Activated B cell treated with CpG ODN at 0.5 μM for 24 hours (primary cell): ENCODE measurements at regions not wholly inside any gene's neighbourhood (a gene's known extent, or its start where the extent isn't known, plus 50 kb on each side); places are given as distances from the start of the nearest gene placed in this dataset.

ENCODE experiments used
- ATAC-seq: fragments of 200-7000 bp; cut with Tn5 transposase; one replicate; pipeline ENCODE4 v1.10.0; 2021; ENCODE audit warnings: low read depth, mild to moderate bottlenecking, moderate library complexity
- CTCF ChIA-PET: fragments of 350-600 bp; sonication (Branson Sonifier 250); formaldehyde crosslinking; loops from one replicate; lab custom pipeline; 2021; ENCODE audit warnings: antibody characterized with exemption; lab: Charles Lee
- POLR2A ChIA-PET: fragments of 350-600 bp; sonication (Branson Sonifier 250); formaldehyde crosslinking; loops from one replicate; lab custom pipeline; 2021; ENCODE audit warnings: antibody characterized with exemption; lab: Charles Lee
- DNase-seq: peaks from one replicate; pipeline ENCODE4 v3.0.0; 2022
- H3K27ac Mint-ChIP-seq: one replicate; pipeline ENCODE4 v1.8.0; 2020; ENCODE audit warnings: mixed read lengths
- H3K27me3 Mint-ChIP-seq: one replicate; pipeline ENCODE4 v1.8.0; 2021; ENCODE audit warnings: mixed read lengths
- H3K36me3 Mint-ChIP-seq: one replicate; pipeline ENCODE4 v1.8.0; 2021; ENCODE audit warnings: low read depth, mixed read lengths
- H3K4me1 Mint-ChIP-seq: one replicate; pipeline ENCODE4 v1.8.0; 2021; ENCODE audit warnings: mixed read lengths
- H3K4me3 Mint-ChIP-seq: one replicate; pipeline ENCODE4 v1.8.0; 2020; ENCODE audit warnings: mild to moderate bottlenecking, mixed read lengths
- H3K9me3 Mint-ChIP-seq: one replicate; pipeline ENCODE4 v1.8.0; 2020; ENCODE audit warnings: mixed read lengths
- CTCF ChIP-seq: fragments of 200-600 bp; IDR thresholded peaks from one replicate; pipeline ENCODE4 v1.8.0; 2022; ENCODE audit warnings: antibody characterized with exemption, mild to moderate bottlenecking
- intact Hi-C: fragments of 100-400 bp; cut with micrococcal nuclease; formaldehyde crosslinking; loops from one replicate; pipeline ENCODE4 v1.15.1; 2024

GRCh38 chr7:16235147-16236114, 185.9 kb downstream of the CRPPA start:
- no peaks in the 10 kb centered on the region for H3K36me3 Mint-ChIP-seq
- peaks cover 20% of the 10 kb centered on the region for H3K9me3 Mint-ChIP-seq
- TF ChIP-seq CTCF = no peak
- ChIA-PET CTCF (no interaction called here), POLR2A (no interaction called here)
- H3K27me3 Mint-ChIP-seq = no peaks in the 10 kb centered on the region
- H3K4me1 Mint-ChIP-seq = no peaks in the 10 kb centered on the region
- DNase-seq = no peak
- ATAC-seq = no peak
- H3K27ac Mint-ChIP-seq = no peak overlapping the region
- H3K4me3 Mint-ChIP-seq = no peak overlapping the region
- intact Hi-C loops = no loop called here

- Mint-ChIP-seq H3K27me3 (no peaks in the 10 kb centered on the region), H3K27ac (no peak overlapping the region), H3K4me1 (no peaks in the 10 kb centered on the region), H3K4me3 (no peak overlapping the region), H3K36me3 (no peaks in the 10 kb centered on the region), H3K9me3 (peaks cover 27% of the 10 kb centered on the region)
- no peak for TF ChIP-seq CTCF
- intact Hi-C loops = no loop called here
- CTCF ChIA-PET = no interaction called here
- POLR2A ChIA-PET = no interaction called here
- DNase-seq (no peak), ATAC-seq (no peak)
Observed at GRCh38 chr7:16234493-16235146, 186.7 kb downstream of the CRPPA start.

- intact Hi-C loops = no loop called here
- Mint-ChIP-seq H3K4me1 (no peaks in the 10 kb centered on the region), H3K4me3 (no peak overlapping the region), H3K27ac (no peak overlapping the region), H3K36me3 (no peaks in the 10 kb centered on the region), H3K9me3 (peaks cover 33% of the 10 kb centered on the region), H3K27me3 (no peaks in the 10 kb centered on the region)
- TF ChIP-seq CTCF = no peak
- CTCF ChIA-PET = no interaction called here
- no peak for DNase-seq
- no peak for ATAC-seq
- POLR2A ChIA-PET = no interaction called here
Observed at GRCh38 chr7:16233517-16233916, 187.8 kb downstream of the CRPPA start.

GRCh38 chr7:16232273-16232672, 189.1 kb downstream of the CRPPA start:
- no peak for DNase-seq
- no peak for TF ChIP-seq CTCF
- H3K4me1 Mint-ChIP-seq = no peaks in the 10 kb centered on the region
- no peak overlapping the region for H3K4me3 Mint-ChIP-seq
- CTCF ChIA-PET = no interaction called here
- H3K27me3 Mint-ChIP-seq = no peaks in the 10 kb centered on the region
- H3K9me3 Mint-ChIP-seq = peaks cover 33% of the 10 kb centered on the region
- POLR2A ChIA-PET = no interaction called here
- no peaks in the 10 kb centered on the region for H3K36me3 Mint-ChIP-seq
- H3K27ac Mint-ChIP-seq = no peak overlapping the region
- intact Hi-C loops = no loop called here
- no peak for ATAC-seq

- ChIA-PET POLR2A (no interaction called here), CTCF (no interaction called here)
- Mint-ChIP-seq H3K27me3 (no peaks in the 10 kb centered on the region), H3K36me3 (no peaks in the 10 kb centered on the region), H3K9me3 (peaks cover 3% of the 10 kb centered on the region), H3K4me3 (no peak overlapping the region), H3K4me1 (no peaks in the 10 kb centered on the region), H3K27ac (no peak overlapping the region)
- no peak for TF ChIP-seq CTCF
- intact Hi-C loops = no loop called here
- ATAC-seq = no peak
- no peak for DNase-seq
Observed at GRCh38 chr7:16223963-16224707, 197.2 kb downstream of the CRPPA start.
